Tibial nerve (tissue), 4 donors: ENCODE measurements at regions not wholly inside any gene's neighbourhood (a gene's known extent, or its start where the extent isn't known, plus 50 kb on each side); places are given as distances from the start of the nearest gene placed in this dataset.

Source experiments
- DNase-seq, 2 donors: peaks; one replicate each; pipeline ENCODE4 v3.0.0-alpha.2; 2019; ENCODE audit warnings: low spot score in 2 of 2
- H3K27ac ChIP-seq, 4 donors: fragments of 200-600 bp; sonication (generic) in 3 of 4; one replicate each; pipeline ENCODE4 v1.5.1; 2017 to 2019; ENCODE audit warnings: mild to moderate bottlenecking in 1 of 4
- H3K27me3 ChIP-seq, 2 donors: fragments of 200-600 bp; sonication (generic) in 1 of 2; one replicate each; pipeline versions ENCODE4 v1.5.1 to v1.6.0; 2017 to 2019
- H3K36me3 ChIP-seq, 3 donors: fragments of 200-600 bp; sonication (generic); one replicate each; pipeline ENCODE4 v1.5.1; 2018 to 2019
- H3K4me1 ChIP-seq, 4 donors: fragments of 200-600 bp; sonication (generic) in 3 of 4; one replicate each; pipeline ENCODE4 v1.5.1; 2017 to 2019
- H3K4me3 ChIP-seq, 4 donors: fragments of 200-600 bp; sonication (generic) in 3 of 4; one replicate each; pipeline ENCODE4 v1.5.1; 2017 to 2019; ENCODE audit warnings: mild to moderate bottlenecking in 1 of 4, moderate library complexity in 1 of 4
- H3K9me3 ChIP-seq, 4 donors: fragments of 200-600 bp; sonication (generic) in 3 of 4; one replicate each; pipeline ENCODE4 v1.5.1; 2017 to 2019
- CTCF ChIP-seq, 5 experiments: fragments of 200-600 bp in 3 of 5; fragments of 450-650 bp in 2 of 5; sonication (generic) in 3 of 5; IDR thresholded peaks; one replicate each; pipeline ENCODE4 v1.5.1; 2016 to 2019; ENCODE audit warnings: antibody characterized with exemption in 5 of 5, mild to moderate bottlenecking in 3 of 5, moderate library complexity in 2 of 5
- EP300 ChIP-seq, 2 donors: sonication (generic); formaldehyde crosslinking; IDR thresholded peaks; one replicate each; pipeline ENCODE4 v1.6.1; 2017; ENCODE audit warnings: antibody characterized with exemption in 2 of 2, mild to moderate bottlenecking in 1 of 2
- POLR2A ChIP-seq, 2 donors: fragments of 450-650 bp; IDR thresholded peaks; one replicate each; pipeline ENCODE4 v1.6.1; 2017; ENCODE audit warnings: antibody characterized with exemption in 2 of 2, mild to moderate bottlenecking in 2 of 2, moderate library complexity in 2 of 2
- WGBS, 2 donors: methylation state at CpG; one replicate each; pipeline ENCODE4 v1.1.5; 2018; 5-methylcytosine and 5-hydroxymethylcytosine counted together

- Histone ChIP-seq H3K27ac (no peak overlapping the region), H3K9me3 (no peaks in the 10 kb centered on the region), H3K4me1 (no peaks in the 10 kb centered on the region), H3K4me3 (no peak overlapping the region), H3K27me3 (no peaks in the 10 kb centered on the region), H3K36me3 (no peaks in the 10 kb centered on the region)
- DNase-seq, result no peak
- 86 to 93% methylated on average over 8 of the region's 8 CpGs for WGBS, 2 donors
- TF ChIP-seq EP300 (IDR thresholded peaks at IDR 0.05) (no peak), CTCF (IDR thresholded peaks at IDR 0.05) (no peak), POLR2A (IDR thresholded peaks at IDR 0.05) (no peak)
Measured at GRCh38 chr1:37347104-37347649, 127.2 kb upstream of the ZC3H12A start.

- H3K36me3 ChIP-seq, result no peaks in the 10 kb centered on the region
- DNase-seq, result no peak
- H3K4me3 ChIP-seq, result no peak overlapping the region
- WGBS, 2 donors, result 56 to 60% methylated on average over 6 of the region's 6 CpGs
- TF ChIP-seq POLR2A (IDR thresholded peaks at IDR 0.05) (no peak), EP300 (IDR thresholded peaks at IDR 0.05) (no peak), CTCF (IDR thresholded peaks at IDR 0.05) (no peak)
- no peaks in the 10 kb centered on the region for H3K9me3 ChIP-seq
- H3K27me3 ChIP-seq, result no peaks in the 10 kb centered on the region
- H3K27ac ChIP-seq, result no peak overlapping the region
- H3K4me1 ChIP-seq, result no peaks in the 10 kb centered on the region
Measured at GRCh38 chr1:37353871-37354270, 120.5 kb upstream of the ZC3H12A start.

- Histone ChIP-seq H3K4me3 (no peak overlapping the region), H3K27ac (no peak overlapping the region), H3K4me1 (no peaks in the 10 kb centered on the region), H3K36me3 (no peaks in the 10 kb centered on the region), H3K27me3 (no peaks in the 10 kb centered on the region), H3K9me3 (no peaks in the 10 kb centered on the region)
- no peak for DNase-seq
- 56 to 67% methylated on average over 7 of the region's 7 CpGs for WGBS, 2 donors
- TF ChIP-seq POLR2A (IDR thresholded peaks at IDR 0.05), result no peak
- no peak for TF ChIP-seq EP300 (IDR thresholded peaks at IDR 0.05)
- TF ChIP-seq CTCF (IDR thresholded peaks at IDR 0.05), result no peak
Measured at GRCh38 chr1:37354876-37355650, 119.3 kb upstream of the ZC3H12A start.

GRCh38 chr1:37358992-37359391 is 115.4 kb upstream of the ZC3H12A start:
- peaks cover 0 to 7% (median 0%) of the 10 kb centered on the region in 4 donors for H3K4me1 ChIP-seq
- no peaks in the 10 kb centered on the region for H3K36me3 ChIP-seq
- no peak overlapping the region for H3K27ac ChIP-seq
- 74 to 88% methylated on average over 3 to 4 of the region's 4 CpGs for WGBS, 2 donors
- no peak overlapping the region for H3K4me3 ChIP-seq
- no peaks in the 10 kb centered on the region for H3K9me3 ChIP-seq
- H3K27me3 ChIP-seq, result no peaks in the 10 kb centered on the region
- no peak for DNase-seq
- TF ChIP-seq CTCF (IDR thresholded peaks at IDR 0.05), result no peak
- TF ChIP-seq EP300 (IDR thresholded peaks at IDR 0.05), result no peak
- no peak for TF ChIP-seq POLR2A (IDR thresholded peaks at IDR 0.05)

GRCh38 chr1:37360011-37360410 is 114.4 kb upstream of the ZC3H12A start:
- no peak for TF ChIP-seq CTCF (IDR thresholded peaks at IDR 0.05)
- no peak for TF ChIP-seq POLR2A (IDR thresholded peaks at IDR 0.05)
- no peak for TF ChIP-seq EP300 (IDR thresholded peaks at IDR 0.05)
- no peak overlapping the region for H3K27ac ChIP-seq
- peaks cover 0 to 7% (median 0%) of the 10 kb centered on the region in 4 donors for H3K4me1 ChIP-seq
- no peak overlapping the region for H3K4me3 ChIP-seq
- WGBS, 2 donors, result 42 to 47% methylated on average over 6 of the region's 6 CpGs
- no peak for DNase-seq
- no peaks in the 10 kb centered on the region for H3K36me3 ChIP-seq
- H3K27me3 ChIP-seq, result no peaks in the 10 kb centered on the region
- no peaks in the 10 kb centered on the region for H3K9me3 ChIP-seq
